GM21825 (cell line): ENCODE measurements at regions not wholly inside any gene's neighbourhood (a gene's known extent, or its start where the extent isn't known, plus 50 kb on each side); places are given as distances from the start of the nearest gene placed in this dataset.
"Not testable (repeated sequence)": the region's sequence is repeated elsewhere in the genome, so short reads cannot be mapped to it uniquely, and the experiment has no call there.

Source experiments
- ATAC-seq: cut with Tn5 transposase; IDR thresholded peaks from one replicate; pipeline ENCODE4 v1.9.1; 2021; ENCODE audit warnings: mild to moderate bottlenecking, moderate library complexity; ENCODE audit not compliant: unreplicated experiment

DNA sequence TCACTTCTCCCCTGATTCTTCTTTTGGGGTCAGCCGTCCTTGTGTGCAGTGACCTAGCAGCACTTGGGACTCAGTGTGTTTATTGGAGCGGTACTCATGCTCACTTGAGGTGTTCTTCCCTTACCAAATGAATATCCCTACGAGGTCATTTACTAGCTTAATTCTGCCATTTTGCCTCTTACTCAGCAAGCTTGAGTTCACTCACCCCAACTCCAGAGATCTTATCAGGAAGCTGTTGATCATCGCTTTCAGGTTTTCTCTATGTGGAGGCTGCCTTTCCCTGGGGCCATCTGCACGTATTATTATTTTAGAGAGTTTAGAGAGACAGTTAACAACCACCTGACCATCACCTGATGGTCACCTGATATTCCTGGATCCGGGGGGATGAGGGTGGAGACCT is 1466.0 kb upstream of the GOT2 start:
- no peak for ATAC-seq

- no peak for ATAC-seq
Measured at GRCh38 chr16:60199150-60199549, 1465.0 kb upstream of the GOT2 start.

DNA sequence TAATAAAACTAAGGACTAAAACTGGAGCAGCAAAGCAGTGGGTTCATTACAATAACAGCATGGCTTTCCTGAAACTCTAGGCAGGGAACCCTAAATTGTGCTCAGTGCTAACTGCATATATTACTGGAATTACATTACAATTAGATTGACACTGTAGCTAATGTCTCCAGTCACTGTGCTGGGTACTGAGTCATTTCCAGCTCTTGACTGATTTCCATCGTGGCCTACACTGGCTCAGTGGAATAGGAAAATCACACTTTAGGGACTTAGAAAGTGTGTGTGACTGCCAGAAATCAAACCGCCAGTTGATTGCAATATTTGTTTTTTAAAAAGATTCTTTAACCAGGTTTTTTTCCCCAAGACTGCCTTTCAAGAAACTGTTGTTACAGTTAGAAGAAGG is 1447.4 kb upstream of the GOT2 start:
- ATAC-seq = no peak

DNA sequence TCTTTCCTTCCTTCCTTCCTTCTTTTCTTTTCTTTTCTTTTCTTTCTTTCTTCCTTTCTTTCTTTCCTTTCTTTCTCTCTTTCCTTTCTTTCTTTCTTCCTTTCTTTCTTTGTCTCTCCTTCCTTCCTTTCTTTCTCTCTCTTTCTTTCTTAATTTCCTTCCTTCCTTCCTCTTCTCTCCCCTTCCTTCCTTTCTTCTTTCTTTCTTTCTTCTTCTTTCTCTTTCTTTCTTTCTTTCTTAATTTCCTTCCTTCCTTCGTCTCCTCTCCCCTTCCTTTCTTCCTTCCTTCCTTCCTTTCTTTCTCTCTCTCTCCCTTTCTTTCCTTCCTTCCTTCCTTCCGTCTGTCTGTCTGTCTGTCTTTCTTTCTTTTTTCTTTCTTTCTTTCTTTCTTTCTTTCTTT is 1446.5 kb upstream of the GOT2 start:
- no peak for ATAC-seq

- no peak for ATAC-seq
Measured at GRCh38 chr16:60170196-60170595, 1436.1 kb upstream of the GOT2 start.

DNA sequence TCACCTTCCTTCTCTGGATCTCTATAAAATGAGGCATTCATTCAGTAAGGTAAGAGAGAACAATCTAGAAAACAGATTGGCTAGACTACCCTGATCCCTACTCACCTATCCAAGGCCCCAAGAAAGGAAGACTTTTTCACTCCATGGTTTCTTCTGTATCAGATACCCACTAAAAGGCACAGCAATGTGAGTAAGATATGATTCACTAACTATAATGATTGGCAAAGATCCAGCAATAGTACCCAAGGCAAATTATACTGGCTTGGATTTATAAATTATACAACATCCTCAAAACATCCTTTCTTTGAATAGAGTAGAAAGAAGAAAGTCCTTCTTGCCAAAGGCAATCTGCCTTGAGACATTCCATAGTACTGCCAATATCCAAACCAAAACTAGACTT is 1432.0 kb upstream of the GOT2 start:
- no peak for ATAC-seq

- ATAC-seq = no peak
Measured at GRCh38 chr16:60151987-60152386, 1417.9 kb upstream of the GOT2 start.

GRCh38 chr16:60150907-60151306 is 1416.8 kb upstream of the GOT2 start:
- ATAC-seq = no peak

DNA sequence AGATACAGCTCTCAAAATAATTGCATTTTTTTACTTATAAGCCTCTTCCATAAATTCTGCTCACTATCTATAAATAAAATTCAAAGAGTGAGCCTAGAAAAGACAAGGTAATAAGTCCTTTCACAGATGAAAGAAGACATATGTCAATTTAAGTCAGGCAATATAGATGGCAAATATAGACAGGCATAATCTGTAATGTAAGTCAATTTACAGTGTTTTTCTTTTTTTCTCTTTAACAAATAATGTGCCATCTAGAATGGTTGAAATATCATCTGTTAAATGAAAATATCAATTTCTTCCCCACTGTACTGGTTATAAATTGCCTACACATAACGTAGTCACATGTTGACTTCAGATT is 1409.2 kb upstream of the GOT2 start:
- ATAC-seq = no peak

GRCh38 chr16:60142619-60143347 is 1408.7 kb upstream of the GOT2 start:
- ATAC-seq = no peak

- no peak for ATAC-seq
Measured at GRCh38 chr16:60137891-60138290, 1403.8 kb upstream of the GOT2 start.

DNA sequence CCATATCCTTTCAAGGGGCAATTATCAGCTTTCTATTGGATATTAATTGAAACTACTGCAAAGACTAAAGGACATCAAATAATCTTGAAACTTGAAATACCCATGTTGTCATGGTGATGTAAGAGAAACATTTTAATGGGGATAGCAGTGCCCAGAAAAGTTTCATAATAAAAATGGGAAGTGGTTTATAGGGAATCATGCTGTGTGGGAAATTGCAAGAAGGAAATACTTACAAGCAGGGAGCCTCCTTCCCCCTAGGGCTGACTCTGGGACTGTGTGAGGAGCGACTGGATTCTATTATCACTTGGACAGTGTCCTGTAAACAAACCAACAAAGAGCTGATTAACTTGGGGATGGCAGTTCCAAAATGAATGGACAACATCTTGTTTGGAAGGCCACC is 1393.1 kb upstream of the GOT2 start:
- no peak for ATAC-seq

DNA sequence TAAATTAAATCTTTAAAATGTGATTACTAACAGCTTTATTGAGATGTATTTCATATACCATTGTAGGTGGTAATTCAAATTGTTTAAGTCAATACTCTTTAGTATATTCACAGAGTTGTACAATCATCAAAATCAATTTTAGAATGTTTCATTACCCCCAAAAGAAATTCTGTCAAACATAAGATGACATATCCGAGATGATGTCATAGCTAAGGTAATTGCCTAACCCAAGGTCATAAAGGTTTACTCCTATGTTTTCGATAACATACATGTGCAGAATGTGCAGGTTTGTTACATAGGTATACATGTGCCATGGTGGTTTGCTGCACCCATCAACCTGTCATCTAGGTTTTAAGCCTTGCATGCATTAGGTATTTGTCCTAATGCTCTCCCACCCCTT is 1392.0 kb upstream of the GOT2 start:
- ATAC-seq = not testable (repeated sequence)

- ATAC-seq = no peak
Measured at GRCh38 chr16:60123392-60124023, 1389.4 kb upstream of the GOT2 start.

DNA sequence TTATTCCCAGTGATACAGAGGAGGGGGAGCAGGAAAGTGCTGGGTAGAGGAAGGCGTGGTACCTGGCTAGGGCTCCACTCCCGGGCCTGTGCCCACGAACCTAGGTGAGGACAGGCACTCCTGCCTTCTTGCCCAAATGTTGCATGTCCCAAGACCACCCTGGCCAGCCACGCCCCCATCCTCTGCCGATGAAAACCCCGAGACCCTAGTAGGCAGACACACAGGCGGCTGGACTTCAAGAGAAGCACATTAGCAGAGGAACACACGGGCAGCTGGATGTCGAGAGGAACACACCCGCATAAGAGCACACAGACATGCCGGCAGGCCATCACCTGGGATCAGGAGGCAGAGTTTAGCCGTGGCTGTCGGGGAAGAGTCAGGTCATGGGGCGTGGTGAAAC is 1386.5 kb upstream of the GOT2 start:
- ATAC-seq = no peak

DNA sequence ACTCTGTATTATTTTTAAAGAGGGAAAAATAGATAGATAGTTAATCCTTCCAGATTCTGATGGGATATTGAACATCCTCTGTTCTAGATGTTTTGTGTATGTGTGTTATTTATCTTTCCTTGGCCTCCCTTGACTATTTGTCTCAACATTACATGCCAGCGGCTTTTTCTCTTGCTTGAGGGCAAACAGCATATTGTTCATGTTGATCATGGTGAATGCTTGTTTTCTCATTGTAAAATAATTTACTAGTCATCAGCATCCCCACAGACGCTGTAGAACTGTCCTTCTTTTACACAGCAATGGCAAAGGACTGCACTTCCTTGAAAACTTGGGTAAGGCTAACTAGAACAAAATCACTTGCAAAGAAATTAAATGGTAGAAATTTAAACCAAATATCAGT is 1376.4 kb upstream of the GOT2 start:
- no peak for ATAC-seq

GRCh38 chr16:60107871-60108270 is 1373.8 kb upstream of the GOT2 start:
- ATAC-seq = no peak

GRCh38 chr16:60107437-60107836 is 1373.3 kb upstream of the GOT2 start:
- ATAC-seq = no peak

DNA sequence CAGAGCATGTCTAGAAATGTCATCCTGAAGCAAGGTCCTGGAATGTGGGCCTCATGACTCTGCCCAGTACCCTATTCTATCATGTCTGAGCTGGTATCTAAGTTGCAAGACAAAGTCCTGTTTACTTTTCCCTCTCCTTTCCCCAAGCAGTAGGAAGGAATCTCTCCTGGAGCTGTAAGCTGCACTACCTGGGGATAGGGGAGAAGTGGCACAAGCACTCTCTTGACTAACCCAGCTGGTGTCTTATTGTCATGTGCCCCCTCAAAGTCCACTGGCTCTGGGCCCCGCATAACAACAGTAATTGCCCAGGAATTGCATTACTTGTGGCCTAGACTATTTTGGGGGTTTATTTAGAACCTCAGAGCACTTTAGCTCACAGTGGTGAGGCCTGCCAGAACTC is 1366.3 kb upstream of the GOT2 start:
- ATAC-seq = no peak

DNA sequence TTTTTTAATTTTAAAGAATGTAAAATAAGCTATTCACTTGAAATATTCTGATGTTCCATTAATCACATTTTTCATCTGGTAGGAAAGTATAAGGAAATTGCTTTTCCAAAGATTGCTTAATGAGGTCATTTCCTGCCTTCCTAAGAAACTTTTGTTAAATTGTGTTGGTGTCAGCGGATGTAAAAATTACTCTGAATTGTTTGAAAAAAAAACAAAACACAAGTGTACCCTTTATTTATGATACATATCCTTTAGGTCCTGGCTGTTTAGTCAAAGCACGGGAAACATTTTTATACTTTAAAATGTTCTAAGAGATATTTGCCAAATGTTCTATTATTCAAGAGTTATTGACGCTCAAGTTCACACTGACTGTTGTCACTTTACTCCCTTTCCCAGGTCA is 1357.4 kb upstream of the GOT2 start:
- no peak for ATAC-seq

GRCh38 chr16:60091071-60091470 is 1357.0 kb upstream of the GOT2 start:
- ATAC-seq = no peak

- no peak for ATAC-seq
Measured at GRCh38 chr16:60087530-60087929, 1353.4 kb upstream of the GOT2 start.

- ATAC-seq = not testable (repeated sequence)
Measured at GRCh38 chr16:60078819-60079218, 1344.7 kb upstream of the GOT2 start.
